HG02852 (cell line): ENCODE measurements at regions not wholly inside any gene's neighbourhood (a gene's known extent, or its start where the extent isn't known, plus 50 kb on each side); places are given as distances from the start of the nearest gene placed in this dataset.
A peak's percentile ranks its signal among the peaks of the same experiment; 100 is the strongest.
"Not testable (repeated sequence)": the region's sequence is repeated elsewhere in the genome, so short reads cannot be mapped to it uniquely, and the experiment has no call there.

Source experiments
- ATAC-seq: cut with Tn5 transposase; IDR thresholded peaks from one replicate; pipeline ENCODE4 v1.9.1; 2021; ENCODE audit warnings: mild to moderate bottlenecking, moderate library complexity; ENCODE audit not compliant: unreplicated experiment

- ATAC-seq = no peak
Measured at GRCh38 chr4:79850626-79851025, 222.4 kb downstream of the ANTXR2 start.

DNA sequence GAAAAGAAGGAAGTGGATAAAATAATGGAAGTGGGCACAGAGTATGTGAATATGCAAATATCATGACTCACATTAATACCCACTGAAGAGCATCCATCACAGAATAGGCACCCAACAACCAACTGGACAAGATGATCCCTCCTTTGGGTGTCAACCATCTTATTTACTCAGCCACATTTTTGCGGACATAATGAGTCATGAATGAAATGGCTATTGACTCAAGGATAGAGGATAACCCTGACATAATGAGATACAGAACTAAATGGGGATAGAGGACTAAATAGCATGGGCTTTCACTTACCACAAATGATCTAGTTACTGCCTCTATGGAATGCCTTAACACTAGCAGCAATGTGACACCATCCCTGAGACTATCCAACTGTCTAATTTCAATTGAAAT lies 224.7 kb downstream of the ANTXR2 start:
- no peak for ATAC-seq

DNA sequence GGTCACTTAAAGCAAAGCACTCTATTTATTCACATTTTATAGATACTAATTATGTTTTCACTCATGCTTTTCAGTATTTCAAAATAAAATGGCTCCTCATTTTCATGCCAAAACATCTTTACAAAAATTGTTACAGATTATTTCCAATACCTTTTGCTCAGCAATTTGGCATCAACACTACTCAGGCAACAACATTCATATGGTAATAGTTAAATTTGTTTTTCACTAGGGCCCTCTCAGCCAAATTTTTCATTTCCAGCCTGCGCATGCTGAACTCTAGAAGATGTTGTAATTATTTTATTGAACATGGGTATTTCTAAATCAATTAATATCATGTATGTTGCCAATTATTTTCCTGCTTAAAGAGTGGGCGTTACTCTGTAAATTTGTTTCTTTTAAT lies 225.6 kb downstream of the ANTXR2 start:
- no peak for ATAC-seq

DNA sequence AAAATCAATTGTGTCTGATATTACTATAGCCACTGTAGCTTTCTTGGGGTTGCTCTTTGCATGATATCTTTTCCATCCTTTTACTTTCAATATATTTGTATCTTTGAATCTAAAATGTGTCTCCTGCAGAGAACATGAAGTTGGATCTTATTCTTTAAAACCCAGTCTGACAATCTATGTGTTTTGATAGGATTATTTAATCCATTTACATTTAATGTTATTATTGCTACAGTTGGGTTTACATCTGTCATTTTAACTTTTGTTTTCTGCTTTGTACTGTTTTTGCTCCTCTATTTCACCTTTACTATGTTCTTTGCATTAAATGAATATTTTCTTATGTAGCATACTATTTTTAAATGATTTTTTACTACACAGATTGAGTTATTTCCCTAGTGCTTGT lies 230.9 kb downstream of the ANTXR2 start:
- ATAC-seq = no peak

DNA sequence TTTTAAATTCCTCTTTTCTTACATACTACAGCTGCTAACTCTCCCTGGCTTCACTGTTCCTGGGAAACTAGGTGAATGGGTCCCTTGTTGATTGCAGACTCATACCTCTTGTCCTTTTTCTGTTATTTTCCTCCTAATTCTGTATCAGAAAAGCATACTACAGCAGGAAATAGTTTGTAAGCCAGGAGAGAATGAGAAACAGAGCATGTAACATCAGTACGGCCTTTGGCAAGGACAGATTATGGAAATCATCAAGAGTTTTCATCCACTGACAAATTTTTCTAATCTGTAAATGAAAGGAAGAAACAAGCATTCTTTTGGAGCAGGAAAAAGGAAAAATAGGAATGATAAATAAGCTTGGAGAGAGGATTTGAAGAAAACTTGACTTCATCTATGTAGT lies 239.2 kb downstream of the ANTXR2 start:
- ATAC-seq = no peak

GRCh38 chr4:79831701-79832514 lies 241.1 kb downstream of the ANTXR2 start:
- ATAC-seq = no peak

DNA sequence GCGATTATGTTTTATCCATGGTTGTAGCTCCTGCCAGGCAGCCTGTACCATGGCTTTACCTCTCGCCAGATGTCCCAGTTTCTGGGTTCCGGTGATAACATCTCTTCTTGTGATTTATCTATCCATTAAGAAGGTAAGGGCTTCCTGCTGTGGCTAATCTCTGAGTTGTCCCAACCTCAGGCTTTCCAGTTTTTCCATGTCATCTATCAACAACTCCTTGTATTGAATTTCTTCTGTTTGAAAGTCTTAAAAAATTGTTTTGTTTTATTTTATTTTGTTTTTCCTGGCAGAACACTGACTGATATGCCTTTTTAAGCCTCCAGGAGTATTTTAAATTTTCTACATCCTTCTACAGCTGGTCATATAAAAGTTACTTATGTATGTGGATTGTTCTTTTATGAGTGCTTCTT lies 241.9 kb downstream of the ANTXR2 start:
- ATAC-seq = no peak

DNA sequence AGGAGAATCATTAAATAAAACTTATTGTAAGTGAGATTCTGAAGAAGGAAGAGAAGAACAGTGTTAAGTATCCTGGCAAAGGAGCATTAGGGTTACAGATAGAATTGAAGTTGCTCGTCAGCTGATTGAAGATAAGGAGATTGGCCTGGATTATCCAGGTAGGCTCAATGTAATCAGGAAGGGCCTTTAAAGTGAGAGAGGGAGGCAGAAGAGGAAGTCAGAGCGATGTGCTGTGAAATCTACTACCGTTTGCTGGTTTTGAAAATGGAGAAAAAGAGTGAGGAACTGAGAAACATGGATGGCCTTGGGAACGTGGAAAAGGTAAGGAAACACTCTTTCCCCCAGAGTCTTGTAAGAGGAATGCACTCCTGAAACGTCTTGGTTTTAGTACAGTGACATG lies 245.7 kb downstream of the ANTXR2 start:
- no peak for ATAC-seq

- no peak for ATAC-seq
Measured at GRCh38 chr4:79823148-79823763, 249.8 kb downstream of the ANTXR2 start.

GRCh38 chr4:79820427-79820826 lies 252.6 kb downstream of the ANTXR2 start:
- ATAC-seq = no peak

GRCh38 chr4:79807933-79808332 lies 265.1 kb downstream of the ANTXR2 start:
- ATAC-seq = not testable (repeated sequence)

DNA sequence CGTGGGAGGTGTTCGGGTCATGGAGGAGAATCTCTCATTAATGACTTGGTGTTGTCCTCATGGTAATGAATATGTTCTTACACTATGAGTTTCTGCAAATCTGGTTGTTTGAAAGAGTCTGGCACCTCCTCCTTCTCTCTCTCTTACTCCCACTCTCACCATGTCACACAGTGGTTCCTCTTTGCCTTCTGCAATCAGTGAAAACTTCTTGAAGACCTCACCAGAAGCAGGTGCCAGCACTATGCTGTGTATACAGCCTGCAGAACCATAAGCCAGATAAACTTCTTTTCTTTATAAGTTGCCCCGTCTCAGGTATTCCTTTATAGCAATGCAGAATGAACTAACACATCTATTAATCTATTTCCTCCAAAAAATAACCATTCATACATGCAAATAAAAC lies 275.0 kb downstream of the ANTXR2 start:
- no peak for ATAC-seq

GRCh38 chr4:79796948-79797347 lies 276.1 kb downstream of the ANTXR2 start:
- no peak for ATAC-seq

- no peak for ATAC-seq
Measured at GRCh38 chr4:79788884-79789283, 284.1 kb downstream of the ANTXR2 start.

DNA sequence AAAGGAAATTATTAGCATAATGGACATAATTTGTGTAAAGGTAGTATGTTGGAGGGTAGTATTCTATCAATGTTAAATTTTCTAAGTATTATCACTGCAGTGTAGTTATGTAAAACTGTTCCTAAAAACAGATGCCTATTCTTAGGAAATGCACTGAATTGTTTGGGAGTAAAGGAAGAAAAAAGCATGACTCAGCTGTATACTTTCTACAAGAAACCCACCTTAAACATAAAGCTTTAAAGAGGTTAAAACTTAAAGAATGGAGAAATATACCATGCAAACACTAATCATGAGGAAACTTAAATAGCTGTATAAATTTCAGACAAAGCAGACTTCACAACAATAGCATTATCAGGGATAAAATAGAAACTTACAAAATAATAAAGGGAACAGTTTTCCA lies 292.9 kb downstream of the ANTXR2 start:
- no peak for ATAC-seq

- ATAC-seq = no peak
Measured at GRCh38 chr4:79772510-79772909, 300.5 kb downstream of the ANTXR2 start.

GRCh38 chr4:79764120-79764519 lies 308.9 kb downstream of the ANTXR2 start:
- no peak for ATAC-seq

DNA sequence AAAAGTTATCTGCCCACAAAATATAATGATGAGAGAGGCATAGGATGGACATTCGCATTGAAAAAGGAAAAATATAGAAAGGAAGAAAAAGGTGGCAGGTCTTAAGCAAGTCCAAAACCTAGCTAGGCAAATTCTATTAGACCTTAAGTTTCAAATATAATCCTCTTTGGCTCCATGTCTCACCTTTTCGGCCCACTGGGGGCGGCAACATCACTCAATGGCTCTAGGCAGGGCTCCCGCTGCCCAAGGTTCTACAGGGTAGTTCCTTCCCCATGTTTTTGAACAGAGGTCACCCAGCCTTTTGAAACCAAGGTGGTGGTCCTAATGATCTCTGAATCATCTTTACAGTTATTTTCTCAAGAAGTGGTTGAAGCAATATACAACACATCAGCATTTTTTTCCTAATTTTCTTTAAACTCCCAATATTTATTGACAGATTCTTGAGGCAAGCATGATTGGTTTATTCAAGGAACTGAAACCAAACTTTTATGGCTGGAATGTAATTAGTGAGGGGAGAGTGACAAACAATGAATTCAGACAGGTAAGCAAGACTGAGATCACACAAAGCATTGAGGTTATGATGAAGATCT lies 309.4 kb downstream of the ANTXR2 start:
- ATAC-seq = no peak

GRCh38 chr4:79759793-79760192 lies 313.2 kb downstream of the ANTXR2 start:
- ATAC-seq = peak; percentile 62

DNA sequence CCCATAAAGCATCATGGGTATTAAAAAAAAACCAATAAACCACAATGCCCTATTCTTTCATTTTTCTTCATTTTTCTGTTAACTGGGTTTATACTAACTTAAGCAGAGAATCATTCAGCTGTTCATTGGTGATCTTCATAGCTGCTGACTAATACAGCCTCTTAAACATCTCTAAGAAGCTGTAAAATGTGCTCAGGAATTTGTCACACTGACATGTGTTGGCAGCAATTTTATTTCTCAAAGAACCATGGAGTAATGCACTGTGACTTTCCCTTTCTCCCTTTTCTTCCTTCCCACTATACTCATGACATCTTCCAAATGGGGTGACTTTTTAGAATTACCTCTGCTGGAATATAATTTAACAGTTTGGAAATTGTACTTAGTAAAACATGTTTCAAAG lies 315.4 kb downstream of the ANTXR2 start:
- no peak for ATAC-seq

DNA sequence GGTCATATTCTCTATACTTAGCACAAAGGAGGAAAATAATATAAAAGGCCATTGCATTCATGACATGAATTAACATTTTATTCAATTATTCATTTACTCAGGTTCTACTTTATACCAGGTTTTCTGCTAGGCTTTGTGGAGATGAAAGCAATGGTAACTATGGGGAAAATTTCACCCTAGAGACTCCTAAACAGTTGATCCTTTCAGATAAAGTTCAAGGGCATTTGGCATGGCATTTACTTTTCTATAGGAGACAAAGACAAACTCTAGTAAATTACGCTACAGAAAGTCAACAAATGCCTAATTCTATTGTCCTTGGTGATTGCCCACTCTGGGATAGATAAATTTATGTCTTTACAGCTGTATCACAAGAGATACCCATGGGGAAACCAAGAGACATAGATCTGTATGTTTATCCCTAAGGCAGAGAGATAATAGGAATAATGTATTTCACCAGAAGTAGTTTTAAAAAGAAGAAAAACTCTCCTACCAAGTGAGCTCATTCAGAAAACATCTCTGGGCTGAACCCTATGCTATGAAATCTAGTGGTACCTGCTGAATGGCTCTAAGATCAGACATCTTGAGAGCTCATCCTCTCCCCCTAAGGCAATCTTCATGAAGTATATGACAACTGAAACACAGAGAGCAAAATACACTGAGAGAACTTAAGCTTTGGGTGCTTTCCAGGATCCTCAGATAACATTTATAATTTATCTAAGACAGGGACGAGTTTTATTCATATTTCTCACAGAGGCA lies 316.7 kb downstream of the ANTXR2 start:
- no peak for ATAC-seq

DNA sequence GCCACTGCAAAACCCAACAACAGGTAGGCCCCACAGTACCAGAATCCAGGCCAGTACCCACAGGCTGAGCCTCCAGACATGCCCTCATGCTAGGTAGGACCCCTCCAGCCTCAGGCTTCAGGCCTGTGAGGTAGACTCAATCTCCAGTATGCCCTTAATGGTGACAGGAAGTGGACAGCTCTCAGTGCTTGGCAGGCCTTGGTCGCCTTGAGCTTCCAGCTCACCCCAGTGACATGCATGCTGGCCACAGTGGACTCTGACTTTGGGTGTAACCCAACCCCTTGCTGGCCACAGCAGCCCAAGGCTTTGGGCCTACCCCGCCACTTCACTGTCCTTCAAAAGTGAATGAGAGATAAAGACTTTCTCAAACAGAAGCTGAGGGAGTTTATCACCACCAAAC lies 324.2 kb downstream of the ANTXR2 start:
- ATAC-seq = no peak
